ENCODE measurements at regions not wholly inside any gene's neighbourhood (a gene's known extent, or its start where the extent isn't known, plus 50 kb on each side); places are given as distances from the start of the nearest gene placed in this dataset.
"Not testable (repeated sequence)": the region's sequence is repeated elsewhere in the genome, so short reads cannot be mapped to it uniquely, and the experiment has no call there.

GRCh38 chr3:117011687-117012250, 302.2 kb downstream of the TUSC7 start:
- DNase-seq, result no peak

- peak; percentile 8 for DNase-seq
Measured at GRCh38 chr3:117016378-117016777, 306.8 kb downstream of the TUSC7 start.

GRCh38 chr3:117017135-117017894, 307.7 kb downstream of the TUSC7 start:
- no peak for DNase-seq

GRCh38 chr3:117018655-117019054, 309.1 kb downstream of the TUSC7 start:
- no peak for DNase-seq

- DNase-seq, result peak; percentile 54
Measured at GRCh38 chr3:117019082-117019713, 309.6 kb downstream of the TUSC7 start.

GRCh38 chr3:117026401-117026800, 316.8 kb downstream of the TUSC7 start:
- no peak for DNase-seq

GRCh38 chr3:117035745-117036144, 326.2 kb downstream of the TUSC7 start:
- DNase-seq, result no peak

GRCh38 chr3:117036259-117036799, 326.8 kb downstream of the TUSC7 start:
- peak; percentile 6 for DNase-seq

- DNase-seq, result no peak
Measured at GRCh38 chr3:117045143-117045542, 335.6 kb downstream of the TUSC7 start.

- no peak for DNase-seq
Measured at GRCh38 chr3:117047951-117048705, 338.5 kb downstream of the TUSC7 start.

GRCh38 chr3:117052395-117052794, 342.8 kb downstream of the TUSC7 start:
- DNase-seq, result no peak

GRCh38 chr3:117054556-117054955, 345.0 kb downstream of the TUSC7 start:
- no peak for DNase-seq

- not testable (repeated sequence) for DNase-seq
Measured at GRCh38 chr3:117056946-117057345, 347.4 kb downstream of the TUSC7 start.

- no peak for DNase-seq
Measured at GRCh38 chr3:117059067-117059955, 349.7 kb downstream of the TUSC7 start.

GRCh38 chr3:117059956-117060270, 350.3 kb downstream of the TUSC7 start:
- DNase-seq, result no peak

GRCh38 chr3:117063930-117064329, 354.4 kb downstream of the TUSC7 start:
- DNase-seq, result no peak

- no peak for DNase-seq
Measured at GRCh38 chr3:117068301-117068700, 358.7 kb downstream of the TUSC7 start.

GRCh38 chr3:117074826-117075225, 365.2 kb downstream of the TUSC7 start:
- DNase-seq, result no peak

- no peak for DNase-seq
Measured at GRCh38 chr3:117079997-117080396, 370.4 kb downstream of the TUSC7 start.

GRCh38 chr3:117080872-117081271, 371.3 kb downstream of the TUSC7 start:
- no peak for DNase-seq

- no peak for DNase-seq
Measured at GRCh38 chr3:117084277-117084676, 374.7 kb downstream of the TUSC7 start.

- no peak for DNase-seq
Measured at GRCh38 chr3:117084739-117085270, 375.2 kb downstream of the TUSC7 start.
